ENCODE measurements at regions not wholly inside any gene's neighbourhood (a gene's known extent, or its start where the extent isn't known, plus 50 kb on each side); places are given as distances from the start of the nearest gene placed in this dataset.

GRCh38 chr11:20213790-20214189, 53.5 kb upstream of the DBX1 start:
- H3K9me3 Mint-ChIP-seq: no peaks in the 10 kb centered on the region
- Histone ChIP-seq H3K4me3 (ENCODE audit: low read length) (no peak overlapping the region), H3K27me3 (ENCODE audit: control insufficient read depth, insufficient read depth, low read length) (peaks cover 12% of the 10 kb centered on the region), H3K36me3 (ENCODE audit: control insufficient read depth, insufficient read depth, low read length) (no peaks in the 10 kb centered on the region), H3K9me3 (ENCODE audit: control insufficient read depth, insufficient read depth, low read length) (no peaks in the 10 kb centered on the region), H3K4me1 (ENCODE audit: control insufficient read depth, insufficient read depth, low read length) (no peaks in the 10 kb centered on the region), H3K27ac (ENCODE audit: low read length) (no peak overlapping the region)
- DNase-seq: no peak
- no peaks in the 10 kb centered on the region for H3K36me3 Mint-ChIP-seq
- no peak for ATAC-seq
- intact Hi-C loops (cut with micrococcal nuclease): no loop called here
- no peak for TF ChIP-seq CTCF (IDR thresholded peaks at IDR 0.05)
- peaks cover 14 to 19% of the 10 kb centered on the region in 2 donors for H3K27me3 Mint-ChIP-seq (ENCODE audit: low read depth in 2 of 2)
- H3K27ac Mint-ChIP-seq: no peak overlapping the region
- no peaks in the 10 kb centered on the region for H3K4me1 Mint-ChIP-seq
- WGBS (ENCODE audit: insufficient coverage): no CpG with 5 or more reads among the region's 1 CpG
- H3K4me3 Mint-ChIP-seq: no peak overlapping the region

- peaks cover 28 to 36% of the 10 kb centered on the region in 2 donors for H3K27me3 Mint-ChIP-seq (ENCODE audit: low read depth in 2 of 2)
- no peaks in the 10 kb centered on the region for H3K4me1 Mint-ChIP-seq
- 79% methylated on average over 4 of the region's 4 CpGs for WGBS (ENCODE audit: insufficient coverage)
These were observed 51.4 kb upstream of the DBX1 start for GRCh38 chr11:20211691-20212090.

More at GRCh38 chr11:20211691-20212090, 51.4 kb upstream of the DBX1 start:
- Mint-ChIP-seq H3K36me3 (no peaks in the 10 kb centered on the region), H3K9me3 (no peaks in the 10 kb centered on the region), H3K4me3 (no peak overlapping the region), H3K27ac (no peak overlapping the region)
- H3K9me3 ChIP-seq (ENCODE audit: control insufficient read depth, insufficient read depth, low read length): no peaks in the 10 kb centered on the region
- no peaks in the 10 kb centered on the region for H3K36me3 ChIP-seq (ENCODE audit: control insufficient read depth, insufficient read depth, low read length)
- TF ChIP-seq CTCF (IDR thresholded peaks at IDR 0.05): no peak
- H3K27me3 ChIP-seq (ENCODE audit: control insufficient read depth, insufficient read depth, low read length): peaks cover 30% of the 10 kb centered on the region
- intact Hi-C loops (cut with micrococcal nuclease): no loop called here
- DNase-seq (no peak), ATAC-seq (no peak)
- no peak overlapping the region for H3K4me3 ChIP-seq (ENCODE audit: low read length)
- H3K27ac ChIP-seq (ENCODE audit: low read length): no peak overlapping the region
- H3K4me1 ChIP-seq (ENCODE audit: control insufficient read depth, insufficient read depth, low read length): no peaks in the 10 kb centered on the region
